Sigmoid colon (tissue), 3 donors: ENCODE measurements at regions not wholly inside any gene's neighbourhood (a gene's known extent, or its start where the extent isn't known, plus 50 kb on each side); places are given as distances from the start of the nearest gene placed in this dataset.

Source experiments
- POLR2A ChIP-seq, 2 donors: fragments of 450-650 bp; IDR thresholded peaks; one replicate each; pipeline ENCODE4 v1.6.1; 2016; ENCODE audit warnings: antibody characterized with exemption in 2 of 2, mild to moderate bottlenecking in 2 of 2, moderate library complexity in 2 of 2
- TF ChIP-seq, protein P1 (sequence below), 4 experiments: fragments of 450-650 bp in 3 of 4; fragments of 200-600 bp in 1 of 4; IDR thresholded peaks; one replicate each; pipeline ENCODE4 v1.5.1; 2016 to 2019; ENCODE audit warnings: antibody characterized with exemption in 4 of 4, mild to moderate bottlenecking in 3 of 4, moderate library complexity in 2 of 4

DNA sequence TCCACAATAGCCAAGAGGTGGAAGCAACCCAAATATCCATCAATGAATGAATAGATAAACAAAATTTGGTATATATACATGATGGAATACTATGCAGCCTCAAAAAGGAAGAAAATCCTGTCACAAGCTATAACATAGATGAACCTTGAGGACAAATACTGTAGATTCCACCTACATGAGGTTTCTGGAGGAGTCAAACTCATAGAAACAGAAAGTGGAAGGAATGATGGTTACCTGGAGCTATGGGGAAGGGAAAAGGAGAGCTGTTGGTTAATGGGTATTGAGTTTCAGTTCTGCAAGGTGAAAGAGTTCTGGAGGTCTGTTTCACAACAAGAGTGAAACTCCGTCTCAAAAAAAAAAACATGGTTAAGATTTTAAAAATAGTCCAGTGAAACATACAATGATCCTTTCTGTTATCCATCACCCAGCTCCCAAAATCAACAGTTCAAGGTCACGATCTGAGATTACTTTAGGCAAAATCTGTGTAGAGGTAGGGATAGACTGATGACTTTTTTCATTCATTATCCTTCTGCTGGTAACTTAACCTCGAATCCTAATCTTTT is 80.8 kb upstream of the HNRNPU start:
- TF ChIP-seq, protein P1, sequence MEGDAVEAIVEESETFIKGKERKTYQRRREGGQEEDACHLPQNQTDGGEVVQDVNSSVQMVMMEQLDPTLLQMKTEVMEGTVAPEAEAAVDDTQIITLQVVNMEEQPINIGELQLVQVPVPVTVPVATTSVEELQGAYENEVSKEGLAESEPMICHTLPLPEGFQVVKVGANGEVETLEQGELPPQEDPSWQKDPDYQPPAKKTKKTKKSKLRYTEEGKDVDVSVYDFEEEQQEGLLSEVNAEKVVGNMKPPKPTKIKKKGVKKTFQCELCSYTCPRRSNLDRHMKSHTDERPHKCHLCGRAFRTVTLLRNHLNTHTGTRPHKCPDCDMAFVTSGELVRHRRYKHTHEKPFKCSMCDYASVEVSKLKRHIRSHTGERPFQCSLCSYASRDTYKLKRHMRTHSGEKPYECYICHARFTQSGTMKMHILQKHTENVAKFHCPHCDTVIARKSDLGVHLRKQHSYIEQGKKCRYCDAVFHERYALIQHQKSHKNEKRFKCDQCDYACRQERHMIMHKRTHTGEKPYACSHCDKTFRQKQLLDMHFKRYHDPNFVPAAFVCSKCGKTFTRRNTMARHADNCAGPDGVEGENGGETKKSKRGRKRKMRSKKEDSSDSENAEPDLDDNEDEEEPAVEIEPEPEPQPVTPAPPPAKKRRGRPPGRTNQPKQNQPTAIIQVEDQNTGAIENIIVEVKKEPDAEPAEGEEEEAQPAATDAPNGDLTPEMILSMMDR (IDR thresholded peaks at IDR 0.05): no peak
- no peak for TF ChIP-seq POLR2A (IDR thresholded peaks at IDR 0.05)
